ENCODE measurements at regions not wholly inside any gene's neighbourhood (a gene's known extent, or its start where the extent isn't known, plus 50 kb on each side); places are given as distances from the start of the nearest gene placed in this dataset.

GRCh38 chr1:214954617-214954949 lies 128.0 kb upstream of the KCNK2 start:
- no peak for TF ChIP-seq CTCF (IDR thresholded peaks at IDR 0.05; ENCODE audit: low read depth, low read length, missing input control)
- TF ChIP-seq, protein P1, sequence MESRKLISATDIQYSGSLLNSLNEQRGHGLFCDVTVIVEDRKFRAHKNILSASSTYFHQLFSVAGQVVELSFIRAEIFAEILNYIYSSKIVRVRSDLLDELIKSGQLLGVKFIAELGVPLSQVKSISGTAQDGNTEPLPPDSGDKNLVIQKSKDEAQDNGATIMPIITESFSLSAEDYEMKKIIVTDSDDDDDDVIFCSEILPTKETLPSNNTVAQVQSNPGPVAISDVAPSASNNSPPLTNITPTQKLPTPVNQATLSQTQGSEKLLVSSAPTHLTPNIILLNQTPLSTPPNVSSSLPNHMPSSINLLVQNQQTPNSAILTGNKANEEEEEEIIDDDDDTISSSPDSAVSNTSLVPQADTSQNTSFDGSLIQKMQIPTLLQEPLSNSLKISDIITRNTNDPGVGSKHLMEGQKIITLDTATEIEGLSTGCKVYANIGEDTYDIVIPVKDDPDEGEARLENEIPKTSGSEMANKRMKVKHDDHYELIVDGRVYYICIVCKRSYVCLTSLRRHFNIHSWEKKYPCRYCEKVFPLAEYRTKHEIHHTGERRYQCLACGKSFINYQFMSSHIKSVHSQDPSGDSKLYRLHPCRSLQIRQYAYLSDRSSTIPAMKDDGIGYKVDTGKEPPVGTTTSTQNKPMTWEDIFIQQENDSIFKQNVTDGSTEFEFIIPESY (IDR thresholded peaks at IDR 0.05), result no peak
- TF ChIP-seq JUND (IDR thresholded peaks at IDR 0.05), result no peak
- no peak for TF ChIP-seq YY1 (IDR thresholded peaks at IDR 0.05)
- TF ChIP-seq, protein P2, sequence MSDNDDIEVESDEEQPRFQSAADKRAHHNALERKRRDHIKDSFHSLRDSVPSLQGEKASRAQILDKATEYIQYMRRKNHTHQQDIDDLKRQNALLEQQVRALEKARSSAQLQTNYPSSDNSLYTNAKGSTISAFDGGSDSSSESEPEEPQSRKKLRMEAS (IDR thresholded peaks at IDR 0.05), result no peak
- TF ChIP-seq RAD21 (IDR thresholded peaks at IDR 0.05), result no peak
- no peak for TF ChIP-seq REST (IDR thresholded peaks at IDR 0.05)
- no peak for TF ChIP-seq GABPA (IDR thresholded peaks at IDR 0.05 in 1 of 2, conservative IDR thresholded peaks at IDR 0.05 in 1 of 2)
- no peak for TF ChIP-seq FOXA1 (IDR thresholded peaks at IDR 0.05)
- no peak for TF ChIP-seq SP1 (IDR thresholded peaks at IDR 0.05)
- TF ChIP-seq RXRA (IDR thresholded peaks at IDR 0.05), result no peak
- no peak for TF ChIP-seq EGR1 (IDR thresholded peaks at IDR 0.05; ENCODE audit: low read depth in 2 of 2)

Data from liver (tissue), 3 donors.